ENCODE measurements at regions not wholly inside any gene's neighbourhood (a gene's known extent, or its start where the extent isn't known, plus 50 kb on each side); places are given as distances from the start of the nearest gene placed in this dataset.
A peak's percentile ranks its signal among the peaks of the same experiment; 100 is the strongest.
"Not testable (repeated sequence)": the region's sequence is repeated elsewhere in the genome, so short reads cannot be mapped to it uniquely, and the experiment has no call there.

DNA sequence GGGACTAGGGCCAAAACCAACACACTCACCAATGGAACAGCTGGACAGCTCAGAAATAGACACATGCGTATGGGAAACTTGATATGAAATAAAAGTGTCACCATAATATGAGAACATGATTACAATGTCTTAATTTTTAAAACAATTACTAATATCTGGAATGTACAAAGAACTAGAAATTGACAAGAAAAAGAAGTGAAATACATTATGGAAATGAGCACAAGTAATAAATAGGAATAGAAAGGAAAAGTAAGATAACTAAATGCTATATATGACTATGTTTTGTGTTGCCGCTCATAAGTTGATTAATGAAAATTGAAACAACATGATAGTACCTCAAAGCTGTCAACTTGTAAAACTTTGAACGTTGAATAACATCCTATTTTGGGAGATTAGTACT is 801.1 kb downstream of the SLITRK5 start:
- no peak for TF ChIP-seq SUZ12 (IDR thresholded peaks at IDR 0.05; ENCODE audit: extremely low read depth, insufficient read depth, insufficient read length)
- no peak for TF ChIP-seq ZNF274 (IDR thresholded peaks at IDR 0.05; ENCODE audit: low read depth, low read length)
- TF ChIP-seq YY1 (IDR thresholded peaks at IDR 0.05; ENCODE audit: insufficient read depth, insufficient read length) = no peak
- no peaks in the 10 kb centered on the region for H3K4me1 ChIP-seq (ENCODE audit: insufficient read depth, insufficient read length)
- no peaks in the 10 kb centered on the region for H3K9me3 ChIP-seq (ENCODE audit: insufficient read depth, low read length)
- H3K36me3 ChIP-seq (ENCODE audit: insufficient read depth, insufficient read length, low read length) = no peaks in the 10 kb centered on the region
- no peak for DNase-seq (ENCODE audit: low read depth, low spot score)
- H3K27me3 ChIP-seq (ENCODE audit: insufficient read depth, insufficient read length) = no peaks in the 10 kb centered on the region
- no peak overlapping the region for H3K4me3 ChIP-seq (ENCODE audit: insufficient read length, low read depth)
- H3K9ac ChIP-seq (ENCODE audit: insufficient read length, low read depth) = no peak overlapping the region

DNA sequence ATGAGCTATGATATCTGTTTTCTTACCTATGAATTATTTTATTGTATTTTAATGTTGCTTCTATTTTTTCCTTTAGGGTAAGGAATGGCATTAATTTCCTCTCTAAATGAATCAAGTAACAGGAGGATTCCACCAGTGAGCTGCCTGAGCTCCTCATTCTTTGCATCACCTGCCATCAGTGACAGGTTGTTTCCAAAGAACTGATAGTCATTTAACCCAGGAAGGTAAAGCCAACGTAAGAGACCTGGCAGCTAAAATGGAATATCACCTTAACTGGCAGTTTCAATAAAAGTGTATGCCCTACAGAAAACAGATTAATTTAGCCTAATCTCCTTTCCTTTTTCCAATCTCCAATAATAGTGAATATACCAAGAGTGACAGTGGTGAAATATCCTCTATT is 812.0 kb downstream of the SLITRK5 start:
- H3K4me1 ChIP-seq (ENCODE audit: insufficient read depth, insufficient read length) = no peaks in the 10 kb centered on the region
- no peaks in the 10 kb centered on the region for H3K27me3 ChIP-seq (ENCODE audit: insufficient read depth, insufficient read length)
- no peaks in the 10 kb centered on the region for H3K36me3 ChIP-seq (ENCODE audit: insufficient read depth, insufficient read length, low read length)
- TF ChIP-seq SUZ12 (IDR thresholded peaks at IDR 0.05; ENCODE audit: extremely low read depth, insufficient read depth, insufficient read length) (no peak), YY1 (IDR thresholded peaks at IDR 0.05; ENCODE audit: insufficient read depth, insufficient read length) (no peak), ZNF274 (IDR thresholded peaks at IDR 0.05; ENCODE audit: low read depth, low read length) (no peak)
- H3K9ac ChIP-seq (ENCODE audit: insufficient read length, low read depth) = no peak overlapping the region
- H3K4me3 ChIP-seq (ENCODE audit: insufficient read length, low read depth) = no peak overlapping the region
- no peak for DNase-seq (ENCODE audit: low read depth, low spot score)
- peaks cover 10% of the 10 kb centered on the region; the same call in 1 of the 2 replicates for H3K9me3 ChIP-seq (ENCODE audit: insufficient read depth, low read length)

- TF ChIP-seq SUZ12 (IDR thresholded peaks at IDR 0.05; ENCODE audit: extremely low read depth, insufficient read depth, insufficient read length) (no peak), ZNF274 (IDR thresholded peaks at IDR 0.05; ENCODE audit: low read depth, low read length) (peak; percentile 76)
- no peak for DNase-seq (ENCODE audit: low read depth, low spot score)
- H3K4me3 ChIP-seq (ENCODE audit: insufficient read length, low read depth) = no peak overlapping the region
- H3K4me1 ChIP-seq (ENCODE audit: insufficient read depth, insufficient read length) = no peaks in the 10 kb centered on the region
- peaks cover 42% of the 10 kb centered on the region for H3K9me3 ChIP-seq (ENCODE audit: insufficient read depth, low read length)
- H3K36me3 ChIP-seq (ENCODE audit: insufficient read depth, insufficient read length, low read length) = no peaks in the 10 kb centered on the region
- H3K27me3 ChIP-seq (ENCODE audit: insufficient read depth, insufficient read length) = no peaks in the 10 kb centered on the region
- no peak overlapping the region for H3K9ac ChIP-seq (ENCODE audit: insufficient read length, low read depth)
Observed at GRCh38 chr13:88507909-88508308, 836.7 kb downstream of the SLITRK5 start.

GRCh38 chr13:88512993-88513392 is 841.8 kb downstream of the SLITRK5 start:
- not testable (repeated sequence) for H3K27me3 ChIP-seq (ENCODE audit: insufficient read depth, insufficient read length); H3K9ac ChIP-seq (ENCODE audit: insufficient read length, low read depth); DNase-seq (ENCODE audit: low read depth, low spot score); H3K36me3 ChIP-seq (ENCODE audit: insufficient read depth, insufficient read length, low read length); H3K4me1 ChIP-seq (ENCODE audit: insufficient read depth, insufficient read length); H3K4me3 ChIP-seq (ENCODE audit: insufficient read length, low read depth)
- H3K9me3 ChIP-seq (ENCODE audit: insufficient read depth, low read length) = peaks cover 23% of the 10 kb centered on the region; the same call in 1 of the 2 replicates

GRCh38 chr13:88526186-88526852 is 855.1 kb downstream of the SLITRK5 start:
- H3K27me3 ChIP-seq (ENCODE audit: insufficient read depth, insufficient read length) = no peaks in the 10 kb centered on the region
- H3K4me3 ChIP-seq (ENCODE audit: insufficient read length, low read depth) = no peak overlapping the region
- no peak overlapping the region for H3K9ac ChIP-seq (ENCODE audit: insufficient read length, low read depth)
- H3K4me1 ChIP-seq (ENCODE audit: insufficient read depth, insufficient read length) = no peaks in the 10 kb centered on the region
- no peak for TF ChIP-seq ZNF274 (IDR thresholded peaks at IDR 0.05; ENCODE audit: low read depth, low read length)
- H3K36me3 ChIP-seq (ENCODE audit: insufficient read depth, insufficient read length, low read length) = no peaks in the 10 kb centered on the region
- DNase-seq (ENCODE audit: low read depth, low spot score) = peak; percentile 64
- H3K9me3 ChIP-seq (ENCODE audit: insufficient read depth, low read length) = peaks cover 18% of the 10 kb centered on the region

DNA sequence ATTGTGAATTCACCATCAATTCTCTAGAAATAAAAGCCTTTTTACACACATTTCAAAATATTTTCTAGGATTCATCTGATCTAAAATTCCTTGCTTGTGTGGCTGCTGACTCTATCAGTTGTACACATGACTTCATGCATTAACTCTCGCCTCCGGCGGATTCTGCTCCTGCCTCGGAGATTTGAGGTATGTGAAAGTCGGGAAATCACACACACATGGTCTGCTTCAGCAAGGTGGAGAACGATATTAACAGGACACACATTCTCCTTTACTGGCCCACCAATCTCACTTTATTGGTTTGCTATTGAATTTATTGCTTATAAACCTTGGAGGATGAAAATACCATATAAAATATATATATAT is 855.7 kb downstream of the SLITRK5 start:
- TF ChIP-seq YY1 (IDR thresholded peaks at IDR 0.05; ENCODE audit: insufficient read depth, insufficient read length) (no peak), SUZ12 (IDR thresholded peaks at IDR 0.05; ENCODE audit: extremely low read depth, insufficient read depth, insufficient read length) (no peak), ZNF274 (IDR thresholded peaks at IDR 0.05; ENCODE audit: low read depth, low read length) (no peak)
- H3K4me3 ChIP-seq (ENCODE audit: insufficient read length, low read depth) = no peak overlapping the region
- H3K36me3 ChIP-seq (ENCODE audit: insufficient read depth, insufficient read length, low read length) = no peaks in the 10 kb centered on the region
- H3K27me3 ChIP-seq (ENCODE audit: insufficient read depth, insufficient read length) = no peaks in the 10 kb centered on the region
- H3K9ac ChIP-seq (ENCODE audit: insufficient read length, low read depth) = no peak overlapping the region
- H3K4me1 ChIP-seq (ENCODE audit: insufficient read depth, insufficient read length) = no peaks in the 10 kb centered on the region
- H3K9me3 ChIP-seq (ENCODE audit: insufficient read depth, low read length) = peaks cover 18% of the 10 kb centered on the region
- DNase-seq (ENCODE audit: low read depth, low spot score) = no peak

DNA sequence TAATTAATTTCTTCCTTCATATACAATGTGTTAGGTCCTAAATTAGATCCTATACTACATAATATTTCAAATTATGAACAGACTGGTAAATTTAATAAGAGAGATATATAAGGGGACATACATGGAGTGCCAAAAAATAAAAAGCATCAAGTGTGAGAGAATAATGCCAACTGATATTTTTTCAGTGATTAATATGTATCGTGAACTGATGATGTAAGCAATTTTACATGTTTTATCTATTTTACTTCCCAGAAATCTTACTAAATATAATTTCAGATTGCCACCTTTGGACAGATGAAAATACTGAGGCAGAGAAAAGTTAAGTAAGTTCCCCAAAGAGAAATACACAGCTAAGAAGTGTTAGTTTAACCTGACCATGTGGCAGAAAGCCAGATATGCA is 870.8 kb downstream of the SLITRK5 start:
- no peaks in the 10 kb centered on the region for H3K36me3 ChIP-seq (ENCODE audit: insufficient read depth, insufficient read length, low read length)
- DNase-seq (ENCODE audit: low read depth, low spot score) = no peak
- no peaks in the 10 kb centered on the region for H3K9me3 ChIP-seq (ENCODE audit: insufficient read depth, low read length)
- H3K4me3 ChIP-seq (ENCODE audit: insufficient read length, low read depth) = no peak overlapping the region
- no peaks in the 10 kb centered on the region for H3K27me3 ChIP-seq (ENCODE audit: insufficient read depth, insufficient read length)
- no peak overlapping the region for H3K9ac ChIP-seq (ENCODE audit: insufficient read length, low read depth)
- TF ChIP-seq YY1 (IDR thresholded peaks at IDR 0.05; ENCODE audit: insufficient read depth, insufficient read length) (no peak), ZNF274 (IDR thresholded peaks at IDR 0.05; ENCODE audit: low read depth, low read length) (no peak), SUZ12 (IDR thresholded peaks at IDR 0.05; ENCODE audit: extremely low read depth, insufficient read depth, insufficient read length) (no peak)
- no peaks in the 10 kb centered on the region for H3K4me1 ChIP-seq (ENCODE audit: insufficient read depth, insufficient read length)

GRCh38 chr13:88544836-88545235 is 873.7 kb downstream of the SLITRK5 start:
- no peak for DNase-seq (ENCODE audit: low read depth, low spot score)
- H3K4me3 ChIP-seq (ENCODE audit: insufficient read length, low read depth) = no peak overlapping the region
- H3K9me3 ChIP-seq (ENCODE audit: insufficient read depth, low read length) = no peaks in the 10 kb centered on the region
- no peaks in the 10 kb centered on the region for H3K4me1 ChIP-seq (ENCODE audit: insufficient read depth, insufficient read length)
- H3K9ac ChIP-seq (ENCODE audit: insufficient read length, low read depth) = no peak overlapping the region
- no peaks in the 10 kb centered on the region for H3K36me3 ChIP-seq (ENCODE audit: insufficient read depth, insufficient read length, low read length)
- H3K27me3 ChIP-seq (ENCODE audit: insufficient read depth, insufficient read length) = no peaks in the 10 kb centered on the region
- TF ChIP-seq ZNF274 (IDR thresholded peaks at IDR 0.05; ENCODE audit: low read depth, low read length) (no peak), SUZ12 (IDR thresholded peaks at IDR 0.05; ENCODE audit: extremely low read depth, insufficient read depth, insufficient read length) (no peak), YY1 (IDR thresholded peaks at IDR 0.05; ENCODE audit: insufficient read depth, insufficient read length) (no peak)
